ENCODE measurements at regions not wholly inside any gene's neighbourhood (a gene's known extent, or its start where the extent isn't known, plus 50 kb on each side); places are given as distances from the start of the nearest gene placed in this dataset.

- TF ChIP-seq REST (IDR thresholded peaks at IDR 0.05; ENCODE audit: low read depth, low read length) (no peak), ZNF274 (IDR thresholded peaks at IDR 0.05; ENCODE audit: insufficient read depth, insufficient read length) (no peak), JUNB (IDR thresholded peaks at IDR 0.05) (no peak), ZBTB40 (IDR thresholded peaks at IDR 0.05; ENCODE audit: borderline replicate concordance) (no peak), KLF5 (IDR thresholded peaks at IDR 0.05; ENCODE audit: partially characterized antibody) (no peak), PRDM15 (CRISPR knock-in tag; IDR thresholded peaks at IDR 0.05) (no peak), ATF7 (IDR thresholded peaks at IDR 0.05; ENCODE audit: low read depth) (no peak), NRF1 (conservative IDR thresholded peaks at IDR 0.05; ENCODE audit: low read depth, low read length) (no peak)
Measured at GRCh38 chr20:4445331-4445730, 196.2 kb upstream of the ADRA1D start (continued).

Measured in GM12878 (cell line).